T-helper 2 cell (primary cell): ENCODE measurements at regions not wholly inside any gene's neighbourhood (a gene's known extent, or its start where the extent isn't known, plus 50 kb on each side); places are given as distances from the start of the nearest gene placed in this dataset.

Source experiments
- DNase-seq, 5 experiments: peaks; one replicate each; pipeline versions ENCODE4 v3.0.0 to v3.0.0-alpha.2; 2012 to 2022

DNA sequence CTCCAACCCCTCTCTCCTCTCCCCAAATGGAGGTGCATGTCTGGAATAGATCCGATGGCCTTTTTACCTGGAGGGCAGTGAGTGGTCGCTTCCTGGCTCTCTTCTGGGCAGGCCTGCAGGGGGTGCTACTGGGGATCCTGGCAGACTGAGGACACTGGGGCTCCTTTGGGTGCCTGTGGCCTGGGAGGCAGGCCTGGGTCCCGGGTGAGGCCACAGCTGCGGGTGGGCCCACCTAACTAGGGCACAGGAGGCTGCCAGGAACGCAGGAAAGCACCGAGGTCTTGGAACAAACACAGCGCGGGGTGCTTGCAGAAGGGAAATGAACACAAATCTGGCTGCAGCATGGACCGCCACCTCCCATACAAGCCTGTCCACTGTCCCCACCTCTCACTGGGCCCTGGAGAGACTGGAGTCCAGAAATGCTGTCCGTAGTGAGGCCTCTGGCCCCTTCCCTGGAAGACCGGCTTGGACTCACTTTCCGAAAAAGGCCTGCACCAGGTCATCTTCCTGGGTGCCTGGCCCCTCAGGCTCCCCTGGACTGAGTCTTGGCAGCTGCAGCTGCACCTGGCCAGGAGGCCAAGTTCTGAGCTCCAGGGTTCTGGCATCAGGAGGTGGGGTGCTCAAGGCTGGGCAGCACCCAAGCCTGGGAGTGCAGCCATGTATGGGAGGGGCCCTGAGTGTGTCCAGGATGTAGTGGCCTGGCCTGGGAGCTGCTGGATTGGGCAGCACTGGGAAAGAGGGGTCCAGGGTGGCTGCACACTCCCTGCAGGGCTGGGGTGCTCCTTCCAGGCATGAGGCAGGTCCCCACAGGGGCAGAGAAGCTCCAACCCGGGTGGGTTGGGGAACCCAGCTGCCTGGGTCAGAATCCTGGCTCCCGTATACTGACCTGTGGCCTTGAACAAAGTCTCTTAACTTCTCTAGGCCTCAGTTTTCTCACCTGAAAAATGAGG is 195.1 kb downstream of the IRF8 start:
- no peak for DNase-seq

DNA sequence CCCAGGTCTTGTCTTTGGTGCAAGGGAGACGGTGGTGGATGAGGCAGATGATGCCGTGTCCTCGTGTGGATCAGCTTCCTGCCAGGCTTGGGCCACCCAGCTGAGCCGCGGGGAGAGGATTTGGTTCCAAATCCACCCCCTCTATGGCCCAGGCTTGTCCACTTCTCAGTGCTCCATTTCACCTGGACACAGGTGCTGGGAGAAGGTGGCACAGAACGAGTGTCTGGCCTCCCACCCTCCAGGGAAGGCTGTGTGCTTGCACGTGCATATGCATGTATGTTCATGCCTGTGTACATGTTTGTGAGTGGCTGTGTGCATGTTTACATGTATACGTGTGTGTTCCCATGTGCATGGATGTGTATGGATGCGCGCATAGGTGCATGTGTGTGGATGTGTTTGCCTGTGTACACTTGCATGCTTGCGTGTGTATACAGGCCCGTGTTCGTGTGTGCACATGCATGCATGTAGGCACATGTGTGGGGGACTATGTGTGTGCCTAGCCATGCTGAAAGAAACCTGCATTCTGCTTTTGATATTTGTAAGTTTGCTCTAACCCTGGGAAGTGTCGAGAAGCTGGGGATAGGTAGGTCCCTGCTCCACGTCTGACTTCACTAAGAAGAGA is 196.3 kb downstream of the IRF8 start:
- no peak for DNase-seq

DNA sequence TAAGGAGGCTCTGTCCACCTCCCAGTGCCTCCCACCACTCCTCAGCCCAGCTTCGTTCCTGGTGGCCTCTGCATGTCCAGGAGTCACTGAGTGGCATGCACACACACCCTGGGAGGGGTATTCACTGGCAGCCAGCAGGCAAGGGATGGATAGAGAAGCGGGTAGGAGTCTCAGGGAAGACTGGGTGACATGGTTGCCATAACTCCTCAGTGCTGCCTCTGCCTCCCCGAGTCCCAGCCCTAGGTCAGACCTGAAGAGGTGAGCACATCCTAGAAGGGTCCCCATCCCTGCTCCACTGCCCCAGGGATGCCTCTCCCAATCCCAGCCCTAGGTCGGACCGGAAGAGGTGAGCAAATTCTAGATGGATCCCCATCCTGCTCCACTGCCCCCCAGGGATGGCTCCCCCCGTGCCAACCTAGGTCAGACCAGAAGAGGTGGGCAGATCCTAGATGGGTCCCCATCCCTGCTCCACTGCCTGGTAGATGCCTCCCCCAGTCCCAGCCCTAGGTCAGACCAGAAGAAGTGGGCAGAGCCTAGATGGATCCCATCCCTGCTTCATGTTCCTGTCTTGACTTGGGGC is 197.0 kb downstream of the IRF8 start:
- no peak for DNase-seq

DNA sequence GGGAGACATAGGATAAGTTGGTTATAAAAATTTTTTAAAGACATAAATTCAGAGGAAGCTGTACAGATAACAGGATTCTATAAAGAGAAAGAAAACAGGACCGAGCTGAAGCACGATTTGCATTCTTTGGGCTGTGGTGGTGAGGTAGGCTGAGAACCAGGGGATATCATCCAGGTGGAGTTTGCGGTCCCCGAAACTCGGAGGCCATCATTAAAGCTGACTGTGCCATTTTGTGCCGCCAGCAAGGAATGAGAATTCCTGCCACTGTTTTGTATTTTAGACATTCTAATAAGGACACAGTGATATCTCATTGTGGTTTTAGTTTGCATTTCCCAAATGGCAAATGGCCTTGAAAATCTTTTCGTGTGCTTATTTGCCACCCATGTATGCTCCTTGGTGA is 197.9 kb downstream of the IRF8 start:
- no peak for DNase-seq

DNA sequence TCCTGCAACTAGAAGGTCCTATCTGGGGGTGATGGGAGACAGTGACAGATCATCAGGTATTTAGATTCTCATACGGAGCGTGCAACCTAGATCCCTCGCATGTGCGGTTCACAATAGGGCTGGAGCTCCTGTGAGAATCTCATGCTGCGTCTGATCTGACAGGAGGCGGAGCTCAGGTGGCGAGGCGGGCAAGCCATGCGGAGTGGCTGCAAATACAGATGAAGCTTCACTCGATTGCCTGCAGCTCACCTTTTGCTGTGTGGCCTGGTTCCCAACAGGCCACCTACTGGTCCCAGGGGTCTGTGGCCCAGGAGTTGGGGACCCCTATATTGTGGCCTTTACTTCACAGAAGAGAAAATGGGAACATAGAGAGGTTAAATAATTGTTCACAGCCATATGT is 200.4 kb downstream of the IRF8 start:
- DNase-seq: no peak

DNA sequence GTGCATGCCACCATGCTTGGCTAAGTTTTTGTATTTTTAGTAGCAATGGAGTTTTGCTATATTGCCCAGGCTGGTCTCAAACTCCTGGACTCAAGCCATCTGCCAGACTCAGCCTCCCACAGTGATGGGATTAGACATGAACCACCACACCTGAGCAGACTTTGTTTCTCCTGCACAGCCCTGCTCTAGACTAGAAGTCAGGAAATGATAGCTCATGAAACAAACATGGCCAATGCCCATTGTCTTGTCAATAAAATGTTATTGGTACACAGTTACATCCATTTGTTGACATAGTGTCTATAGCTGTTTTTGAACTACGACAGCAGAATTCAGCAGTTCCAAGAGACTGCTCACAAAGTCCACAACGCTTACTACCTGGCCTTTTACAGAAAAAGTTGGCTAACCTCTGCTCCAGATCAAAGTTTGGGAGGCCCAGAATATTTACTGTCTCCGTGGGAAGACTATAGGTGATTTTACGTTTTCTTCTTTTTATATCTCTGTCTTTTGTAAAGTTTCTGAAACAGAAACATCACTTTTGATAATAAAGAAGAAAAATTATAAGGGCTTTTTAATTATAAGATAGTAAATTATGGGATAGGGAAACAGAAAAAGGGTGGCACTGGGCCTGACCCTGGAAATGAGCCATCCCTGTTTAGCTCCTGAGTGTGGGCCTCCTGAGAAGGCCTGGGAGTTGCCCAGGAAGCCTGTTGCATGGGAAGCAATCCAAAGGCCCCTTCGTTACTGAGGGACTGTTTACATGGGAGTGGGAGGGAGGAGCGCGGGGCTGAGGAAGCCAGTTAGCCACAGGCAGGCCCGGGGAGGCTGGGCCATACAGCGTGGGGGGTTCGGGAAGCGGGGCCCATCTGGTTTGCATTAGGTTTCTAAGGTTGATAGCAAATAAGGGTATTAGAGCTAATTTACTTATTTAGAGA is 201.5 kb downstream of the IRF8 start:
- no peak for DNase-seq

DNA sequence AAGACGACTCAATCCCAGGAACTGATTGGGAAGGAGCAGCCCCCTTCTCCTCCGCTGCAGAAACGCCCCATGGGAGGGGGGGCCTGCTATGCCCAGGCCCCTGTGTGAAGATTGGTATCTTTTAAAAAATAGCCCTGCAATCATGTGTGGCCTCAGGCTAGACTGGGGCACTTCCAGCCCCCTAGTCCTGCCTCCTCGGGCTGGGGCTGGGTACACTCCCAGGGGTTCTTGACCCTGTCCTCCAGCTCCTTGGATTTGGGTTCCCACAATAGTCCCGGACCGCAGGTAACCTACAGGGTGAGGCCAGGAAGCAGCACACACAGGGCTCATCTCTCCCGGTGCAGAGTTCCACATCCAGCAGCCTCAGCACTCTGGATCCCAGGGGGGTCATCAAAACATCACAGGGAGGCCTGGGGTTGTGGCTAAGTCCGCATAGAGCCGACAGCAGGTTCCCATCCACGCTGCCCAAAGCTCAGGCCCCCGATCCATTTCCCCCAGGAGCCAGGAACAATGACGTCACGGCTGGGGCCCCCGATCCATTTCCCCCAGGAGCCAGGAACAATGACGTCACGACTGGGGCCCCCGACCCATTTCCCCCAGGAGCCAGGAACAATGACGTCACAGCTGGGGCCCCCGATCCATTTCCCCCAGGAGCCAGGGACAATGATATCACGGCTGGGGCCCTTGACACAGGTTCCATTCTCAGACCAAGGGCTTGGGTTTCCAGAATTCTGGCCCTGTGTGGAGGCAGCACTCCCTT is 202.4 kb downstream of the IRF8 start:
- DNase-seq: no peak

DNA sequence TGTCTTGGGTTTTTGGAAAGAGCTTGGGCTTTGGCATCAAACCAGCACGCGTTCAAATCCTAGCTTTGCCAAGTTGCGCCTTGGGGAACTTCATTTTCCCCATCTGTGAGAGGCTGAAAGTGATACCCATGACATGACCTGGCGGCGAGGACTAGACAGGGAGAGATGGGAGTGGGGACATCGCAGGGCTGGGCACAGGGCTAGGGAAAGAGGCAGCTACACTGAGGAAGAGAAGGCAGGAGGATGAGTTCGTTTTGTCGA is 202.9 kb downstream of the IRF8 start:
- no peak for DNase-seq

DNA sequence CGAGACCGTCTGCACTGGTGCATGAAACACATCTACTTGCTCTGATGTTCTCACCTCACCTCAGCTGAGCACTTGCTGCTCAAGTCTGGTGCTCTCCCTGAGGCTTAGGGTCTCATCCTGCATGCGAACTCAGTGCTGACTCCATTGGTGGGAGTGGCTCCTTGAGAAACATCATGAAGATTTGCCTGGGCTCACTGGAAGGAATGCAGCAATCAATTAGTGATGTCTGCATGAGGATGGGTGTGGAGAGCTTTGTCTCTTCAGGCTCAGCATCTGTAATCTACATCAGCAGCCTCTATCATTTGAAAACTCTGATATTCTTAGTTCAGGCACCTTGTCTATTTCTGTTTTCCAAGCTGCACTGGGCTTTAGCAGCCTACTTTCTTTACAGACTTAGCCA is 204.4 kb downstream of the IRF8 start:
- DNase-seq: no peak

DNA sequence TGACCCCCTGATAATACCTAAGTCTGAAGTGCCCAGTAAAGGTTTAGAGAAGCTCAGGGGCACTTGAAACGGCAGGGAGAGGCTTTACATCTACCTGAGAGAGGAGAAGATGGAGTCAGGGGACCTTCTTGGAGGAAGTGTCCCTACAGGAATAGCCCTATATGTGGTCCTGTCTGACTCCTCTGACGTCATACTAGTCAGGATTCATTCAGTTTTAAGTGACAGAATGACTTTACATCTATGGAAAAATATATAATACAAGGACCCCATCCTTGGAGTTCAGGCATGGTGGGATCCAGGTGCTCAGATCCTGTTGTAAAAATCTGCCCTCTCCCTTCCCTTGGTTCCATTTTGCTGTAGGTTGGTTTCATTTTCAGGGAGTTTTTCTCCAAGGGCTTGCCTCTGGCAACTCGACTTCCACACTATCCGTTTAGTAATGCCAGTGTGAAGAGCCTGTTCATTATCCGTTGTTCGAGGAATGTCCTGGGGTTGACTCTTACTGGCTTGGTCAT is 205.6 kb downstream of the IRF8 start:
- no peak for DNase-seq

DNA sequence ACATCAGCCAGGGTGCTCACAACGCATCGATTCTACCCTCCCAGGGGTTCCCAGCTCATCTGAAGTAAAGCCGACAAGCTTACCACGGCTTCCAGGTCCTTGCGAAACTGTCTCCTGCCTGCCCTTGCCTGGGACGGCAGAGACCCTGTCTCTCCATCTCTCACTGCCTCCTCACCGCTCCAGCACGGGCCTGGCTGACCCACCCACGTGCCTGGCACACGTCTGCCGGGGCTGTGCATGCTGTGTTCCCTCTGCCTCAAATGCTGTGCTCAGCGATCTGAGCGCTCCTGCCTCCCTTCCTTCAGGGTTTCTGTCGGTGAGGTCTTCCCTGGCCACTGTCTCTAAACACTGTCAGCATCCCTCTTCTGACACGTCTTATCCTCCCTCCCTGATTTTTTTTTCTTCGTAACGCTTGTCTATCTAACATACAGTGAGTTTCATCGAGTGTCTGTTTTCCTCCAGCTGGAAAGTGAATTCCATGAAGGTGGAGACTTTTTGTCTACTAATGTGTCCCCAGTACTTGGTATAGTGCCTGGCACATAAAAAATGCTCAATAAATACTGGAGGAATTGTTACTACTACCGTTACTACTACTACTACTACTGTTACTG is 208.4 kb downstream of the IRF8 start:
- DNase-seq: no peak

DNA sequence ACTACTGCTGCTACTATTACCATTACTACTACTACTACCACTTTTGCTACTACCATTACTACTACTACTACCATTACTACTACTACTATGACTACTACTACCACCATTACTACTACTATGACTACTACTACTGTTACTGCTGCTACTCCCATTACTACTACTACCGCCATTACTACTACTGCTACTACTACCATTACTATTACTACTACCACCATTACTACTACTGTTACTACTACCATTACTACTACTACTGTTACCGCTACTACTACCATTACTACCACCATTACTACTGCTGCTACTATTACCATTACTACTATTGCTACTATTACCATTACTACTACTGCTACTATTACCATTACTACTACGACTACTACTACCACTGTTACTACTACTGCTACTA is 209.1 kb downstream of the IRF8 start:
- no peak for DNase-seq

DNA sequence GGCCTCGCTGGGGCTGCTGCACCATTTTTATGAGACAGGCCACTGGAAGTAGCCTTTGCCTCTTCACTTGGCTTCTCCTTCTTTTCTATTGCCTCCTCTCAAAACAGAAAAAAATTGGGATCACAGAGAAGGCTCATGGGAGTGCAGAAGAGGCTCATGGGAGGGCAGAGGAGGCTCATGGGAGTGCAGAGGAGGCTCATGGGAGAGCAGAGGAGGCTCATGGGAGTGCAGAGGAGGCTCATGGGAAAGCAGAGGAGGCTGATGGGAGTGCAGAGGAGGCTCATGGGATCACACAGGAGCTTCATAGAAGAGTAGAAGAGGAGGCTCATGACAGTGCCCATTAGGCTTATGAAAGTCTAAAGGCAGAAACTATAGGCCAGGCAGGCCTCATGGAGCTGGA is 211.2 kb downstream of the IRF8 start:
- DNase-seq: no peak

DNA sequence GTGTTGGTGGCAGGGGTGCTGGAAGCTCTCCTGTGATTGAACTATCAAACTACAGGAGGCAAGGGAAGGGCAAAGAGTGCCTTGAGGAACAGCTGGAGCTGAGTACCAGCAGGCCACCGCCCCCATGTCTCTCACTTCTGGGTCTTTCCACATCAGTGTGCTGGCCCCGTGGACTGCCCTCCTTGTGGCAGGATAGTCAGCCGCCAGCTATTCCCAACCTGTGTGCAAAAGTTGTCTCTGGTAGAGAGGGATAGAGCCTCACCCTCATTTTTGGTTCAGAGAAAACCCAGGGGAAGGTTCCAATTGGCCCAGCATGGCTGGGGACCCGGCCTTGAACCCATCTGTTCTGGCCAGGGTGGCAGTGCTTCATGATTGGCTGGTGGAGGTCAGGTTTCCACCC is 211.8 kb downstream of the IRF8 start:
- DNase-seq: no peak

DNA sequence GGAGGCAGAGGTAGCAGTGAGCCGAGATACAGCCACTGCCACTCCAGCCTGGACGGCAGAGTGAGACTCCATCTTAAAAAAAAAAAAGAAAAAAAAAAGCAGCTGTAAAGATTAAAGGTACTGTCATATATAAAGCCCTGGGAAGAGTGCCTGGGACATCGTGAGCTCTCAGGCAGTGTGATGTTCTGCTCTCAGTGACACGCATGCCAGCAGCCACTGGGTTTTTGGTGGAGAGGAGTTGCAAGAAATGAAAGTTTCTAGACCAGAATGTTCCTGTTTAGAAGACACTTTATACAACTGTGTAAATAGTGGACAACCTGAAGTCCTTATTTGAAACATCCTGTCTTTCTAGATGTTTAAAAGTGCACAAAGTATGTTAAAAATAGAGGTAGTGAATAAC is 213.2 kb downstream of the IRF8 start:
- no peak for DNase-seq

DNA sequence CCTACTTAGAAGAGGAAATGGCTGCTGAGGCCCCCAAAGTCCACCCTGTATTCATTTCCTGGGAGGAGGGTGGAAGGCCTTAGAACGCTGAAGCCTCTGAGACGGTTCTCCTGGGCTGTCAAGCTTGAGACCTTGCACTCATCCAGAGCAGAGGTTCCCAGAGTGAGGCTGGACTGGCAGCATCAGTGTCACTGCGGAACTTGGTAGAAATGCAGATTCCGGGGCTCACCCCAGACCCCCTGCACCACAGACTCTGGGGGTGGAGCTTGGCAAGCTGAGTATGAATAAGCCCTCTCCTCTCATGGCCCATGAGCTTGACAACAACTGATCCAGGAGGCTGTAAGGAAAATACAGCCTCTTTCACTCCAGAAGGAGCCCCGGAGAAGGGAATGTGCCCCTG is 218.3 kb downstream of the IRF8 start:
- no peak for DNase-seq

DNA sequence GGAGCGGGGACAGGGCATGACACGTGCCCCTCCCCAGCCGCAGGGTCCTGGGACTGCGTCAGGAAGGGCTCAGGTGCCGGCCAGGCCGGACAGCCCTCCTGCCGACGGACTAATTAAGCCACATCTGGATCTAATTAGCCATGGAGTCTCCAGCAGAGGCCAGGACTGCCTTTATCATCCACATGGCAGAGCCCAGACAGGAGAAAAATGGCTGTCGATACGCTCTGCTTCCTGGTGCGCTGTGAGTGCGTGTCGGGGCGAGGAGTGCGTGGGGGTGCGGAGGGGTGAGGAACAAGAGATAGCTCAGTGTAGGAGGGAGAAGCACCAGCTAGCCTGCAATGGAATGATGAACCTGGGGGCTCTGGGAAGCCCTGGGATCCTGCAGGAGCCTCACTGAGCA is 218.8 kb downstream of the IRF8 start:
- no peak for DNase-seq

DNA sequence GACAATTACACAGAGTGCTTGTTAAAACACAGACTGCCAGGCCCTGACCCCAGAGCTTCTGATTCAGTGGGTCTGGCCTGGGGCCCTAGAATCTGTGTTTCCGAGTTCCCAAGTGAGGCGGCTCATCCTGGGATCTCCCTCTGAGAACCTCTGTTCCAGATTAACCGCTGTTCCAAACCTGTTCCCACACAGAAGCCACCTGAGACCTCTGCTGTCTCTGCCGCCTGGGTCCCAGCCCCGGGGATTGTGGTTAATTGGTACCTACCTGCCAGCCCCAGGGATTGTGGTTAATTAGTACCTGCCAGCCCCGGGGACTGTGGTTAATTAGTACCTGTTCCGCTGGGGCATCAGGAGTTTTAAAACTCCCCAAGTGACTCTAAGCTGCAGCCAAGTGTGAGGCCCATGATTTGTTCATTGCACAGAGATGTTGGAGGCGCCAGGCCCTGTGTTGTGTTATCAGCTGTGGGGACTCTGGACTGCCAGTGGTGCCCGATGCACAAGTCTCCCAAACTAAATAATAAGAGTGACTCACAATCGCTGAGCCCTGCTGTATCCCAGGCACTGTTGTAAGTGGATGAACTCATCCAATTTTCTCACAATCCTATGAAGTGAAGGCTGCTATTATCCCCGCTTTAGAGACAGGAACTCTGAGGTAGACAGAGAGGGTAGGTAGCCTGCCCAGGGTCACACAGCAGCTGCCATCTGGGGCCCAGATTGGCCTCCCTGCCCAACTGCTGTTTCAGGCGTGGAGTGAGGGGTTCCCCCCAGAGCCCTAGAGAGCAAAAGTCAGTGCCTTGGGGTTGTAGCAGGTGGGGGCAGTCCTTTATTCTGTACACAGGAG is 219.7 kb downstream of the IRF8 start:
- no peak for DNase-seq

DNA sequence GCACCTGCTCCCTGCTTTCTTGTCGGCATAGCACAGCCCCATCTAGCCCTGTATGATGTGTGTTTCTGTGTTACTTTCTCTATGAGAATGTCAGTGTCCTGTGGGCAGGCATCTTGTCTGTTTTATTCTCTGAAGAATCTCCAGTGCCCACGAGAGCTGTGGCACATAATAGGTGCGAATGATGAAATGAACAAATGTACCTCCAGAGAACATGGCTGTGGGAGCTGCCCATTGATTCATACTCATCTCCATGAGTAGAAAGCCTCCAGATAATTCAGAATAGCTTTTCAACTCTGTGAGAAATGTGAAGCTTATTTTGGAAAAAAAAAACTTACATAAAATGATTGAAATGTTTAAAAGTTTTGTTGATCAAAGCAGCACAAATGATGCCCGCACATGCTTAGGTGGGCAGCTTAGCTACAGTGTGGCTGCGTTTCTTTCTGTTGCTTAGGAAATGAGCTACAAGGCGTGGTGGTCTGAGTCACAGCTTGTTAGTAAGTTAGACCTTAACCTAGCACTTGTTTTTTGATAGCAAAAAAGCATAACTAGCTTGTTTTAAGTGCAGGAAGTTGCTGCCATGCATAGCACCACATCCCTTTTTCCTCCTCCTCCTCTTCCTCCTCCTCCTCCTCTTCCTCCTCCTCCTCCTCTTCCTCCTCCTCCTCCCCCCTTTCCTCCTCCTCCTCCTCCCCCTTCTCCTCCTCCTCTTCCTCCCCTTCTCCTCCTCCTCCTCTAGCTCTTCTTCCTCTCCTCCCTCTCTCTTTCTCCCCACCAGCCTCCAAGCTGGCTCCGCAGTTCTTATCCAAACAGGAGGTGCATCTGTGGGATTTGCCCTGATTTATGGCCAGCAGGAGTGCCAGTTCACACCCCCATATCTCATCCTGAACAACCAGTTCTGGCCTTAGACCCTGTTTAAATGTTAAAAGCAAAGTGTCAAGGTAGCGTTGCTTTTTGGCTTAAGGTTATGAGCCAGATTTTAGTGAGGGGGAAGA is 221.5 kb downstream of the IRF8 start:
- DNase-seq: no peak
